Uterus (tissue), 3 donors: ENCODE measurements at regions not wholly inside any gene's neighbourhood (a gene's known extent, or its start where the extent isn't known, plus 50 kb on each side); places are given as distances from the start of the nearest gene placed in this dataset.

Experiments used
- DNase-seq, 2 donors: peaks; one replicate each; pipeline ENCODE4 v3.0.0-alpha.2; 2019 to 2020
- H3K27ac ChIP-seq, 2 donors: fragments of 200-600 bp; sonication (generic); 1 replicate in 1 of 2; 2 replicates in 1 of 2; pipeline ENCODE4 v1.5.1; 2016 to 2018
- H3K27me3 ChIP-seq, 2 donors: fragments of 200-600 bp; sonication (generic); one replicate each; pipeline ENCODE4 v1.5.1; 2018 to 2019; ENCODE audit warnings: control low read depth in 1 of 2
- H3K36me3 ChIP-seq, 2 donors: fragments of 200-600 bp; sonication (generic); one replicate each; pipeline ENCODE4 v1.5.1; 2019; ENCODE audit warnings: control low read depth in 1 of 2
- H3K4me1 ChIP-seq, 2 donors: fragments of 200-600 bp; sonication (generic); one replicate each; pipeline ENCODE4 v1.5.1; 2018 to 2019; ENCODE audit warnings: control low read depth in 1 of 2
- H3K4me3 ChIP-seq, 2 donors: fragments of 200-600 bp; sonication (generic); 1 replicate in 1 of 2; 2 replicates in 1 of 2; pipeline ENCODE4 v1.5.1; 2018 to 2019; ENCODE audit warnings: mild to moderate bottlenecking in 1 of 2
- H3K9me3 ChIP-seq, 2 donors: fragments of 200-600 bp; sonication (generic); one replicate each; pipeline ENCODE4 v1.5.1; 2019; ENCODE audit warnings: control low read depth in 1 of 2
- POLR2A ChIP-seq, 2 donors: fragments of 450-650 bp; IDR thresholded peaks; one replicate each; pipeline ENCODE4 v1.6.1; 2016; ENCODE audit warnings: antibody characterized with exemption in 2 of 2, mild to moderate bottlenecking in 1 of 2, moderate library complexity in 1 of 2
- intact Hi-C: fragments of 100-400 bp; cut with DNase I; formaldehyde crosslinking; loops from one replicate; pipeline ENCODE4 v1.15.1; 2023; ENCODE audit warnings: low total_unique reads
- TF ChIP-seq, protein P1 (sequence below), 4 experiments: fragments of 200-600 bp in 2 of 4; fragments of 450-650 bp in 2 of 4; sonication (generic) in 2 of 4; IDR thresholded peaks; one replicate each; pipeline ENCODE4 v1.5.1; 2016 to 2019; ENCODE audit warnings: antibody characterized with exemption in 4 of 4, mild to moderate bottlenecking in 2 of 4, moderate library complexity in 1 of 4
- donor health status: DM: yes; HTN: yes; CAD: no.

DNA sequence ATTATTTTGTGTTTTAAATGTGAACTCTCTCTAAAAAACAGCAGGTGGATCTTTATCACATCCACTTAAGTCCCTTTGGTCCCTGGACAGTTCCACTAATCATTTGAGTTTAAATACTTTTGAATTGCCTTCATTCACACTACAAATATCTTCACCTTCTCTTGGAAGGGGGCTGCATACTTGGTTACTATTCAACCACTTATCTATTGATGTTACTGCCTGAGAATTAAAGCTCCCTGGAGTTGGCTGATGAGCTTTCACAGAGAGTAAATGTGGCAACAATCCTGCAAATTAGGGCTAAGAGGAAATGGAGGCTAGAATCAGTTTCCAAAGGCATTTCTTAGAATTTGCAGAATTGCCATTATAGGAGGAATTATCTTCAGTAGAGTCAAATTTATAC lies 180.4 kb downstream of the ST8SIA4 start:
- no peak overlapping the region for H3K4me3 ChIP-seq
- no peak for TF ChIP-seq POLR2A (IDR thresholded peaks at IDR 0.05)
- TF ChIP-seq, protein P1, sequence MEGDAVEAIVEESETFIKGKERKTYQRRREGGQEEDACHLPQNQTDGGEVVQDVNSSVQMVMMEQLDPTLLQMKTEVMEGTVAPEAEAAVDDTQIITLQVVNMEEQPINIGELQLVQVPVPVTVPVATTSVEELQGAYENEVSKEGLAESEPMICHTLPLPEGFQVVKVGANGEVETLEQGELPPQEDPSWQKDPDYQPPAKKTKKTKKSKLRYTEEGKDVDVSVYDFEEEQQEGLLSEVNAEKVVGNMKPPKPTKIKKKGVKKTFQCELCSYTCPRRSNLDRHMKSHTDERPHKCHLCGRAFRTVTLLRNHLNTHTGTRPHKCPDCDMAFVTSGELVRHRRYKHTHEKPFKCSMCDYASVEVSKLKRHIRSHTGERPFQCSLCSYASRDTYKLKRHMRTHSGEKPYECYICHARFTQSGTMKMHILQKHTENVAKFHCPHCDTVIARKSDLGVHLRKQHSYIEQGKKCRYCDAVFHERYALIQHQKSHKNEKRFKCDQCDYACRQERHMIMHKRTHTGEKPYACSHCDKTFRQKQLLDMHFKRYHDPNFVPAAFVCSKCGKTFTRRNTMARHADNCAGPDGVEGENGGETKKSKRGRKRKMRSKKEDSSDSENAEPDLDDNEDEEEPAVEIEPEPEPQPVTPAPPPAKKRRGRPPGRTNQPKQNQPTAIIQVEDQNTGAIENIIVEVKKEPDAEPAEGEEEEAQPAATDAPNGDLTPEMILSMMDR (IDR thresholded peaks at IDR 0.05), result no peak
- intact Hi-C loops, result no loop called here

DNA sequence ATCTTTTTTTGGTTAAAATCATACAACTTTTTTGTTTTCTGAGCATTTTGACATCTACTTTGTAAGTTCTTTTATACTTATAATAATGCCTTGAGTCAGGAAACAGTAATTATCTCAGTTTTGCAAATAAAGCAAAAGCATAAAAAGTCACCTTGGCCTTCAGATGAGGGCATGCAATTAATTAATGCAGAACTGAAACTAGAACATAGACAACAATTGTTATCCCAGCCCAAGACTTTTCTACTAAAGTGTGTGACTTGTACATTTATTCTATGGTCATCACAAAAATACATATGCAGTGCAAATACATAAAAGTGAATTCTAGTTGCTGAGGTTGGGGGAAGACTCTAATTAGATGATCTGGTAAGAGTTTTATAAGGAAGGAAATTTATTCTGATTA lies 179.9 kb downstream of the ST8SIA4 start:
- no peaks in the 10 kb centered on the region for H3K27me3 ChIP-seq
- intact Hi-C loops, result no loop called here
- no peak for DNase-seq
- H3K4me3 ChIP-seq, result no peak overlapping the region
- H3K36me3 ChIP-seq, result no peaks in the 10 kb centered on the region
- no peaks in the 10 kb centered on the region for H3K9me3 ChIP-seq
- no peak for TF ChIP-seq POLR2A (IDR thresholded peaks at IDR 0.05)
- TF ChIP-seq, protein P1 (IDR thresholded peaks at IDR 0.05), result no peak
- no peaks in the 10 kb centered on the region for H3K4me1 ChIP-seq
- H3K27ac ChIP-seq, result no peak overlapping the region

More for the DNA sequence above, 180.4 kb downstream of the ST8SIA4 start:
- Histone ChIP-seq H3K9me3 (no peaks in the 10 kb centered on the region), H3K4me1 (no peaks in the 10 kb centered on the region), H3K27ac (no peak overlapping the region), H3K36me3 (no peaks in the 10 kb centered on the region), H3K27me3 (no peaks in the 10 kb centered on the region)
- no peak for DNase-seq

DNA sequence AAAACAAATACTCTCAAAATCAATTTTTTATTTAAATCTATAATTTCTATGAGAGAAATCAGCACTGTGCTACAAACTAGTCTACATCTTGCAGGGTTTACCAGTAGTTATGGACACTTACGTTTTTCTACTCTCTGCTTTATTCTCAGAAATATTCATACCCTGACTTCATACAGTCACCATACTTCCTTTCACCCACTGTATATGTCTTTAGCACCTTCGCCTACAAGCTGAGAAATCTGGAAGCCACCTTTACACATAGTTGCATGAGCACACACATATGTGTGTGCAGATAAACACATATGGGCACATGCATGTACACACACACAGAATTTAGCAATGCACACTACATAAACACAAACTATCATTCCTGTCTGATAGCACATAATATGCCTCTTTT lies 177.0 kb downstream of the ST8SIA4 start:
- Histone ChIP-seq H3K4me3 (no peak overlapping the region), H3K27ac (no peak overlapping the region), H3K36me3 (no peaks in the 10 kb centered on the region), H3K27me3 (no peaks in the 10 kb centered on the region), H3K4me1 (no peaks in the 10 kb centered on the region), H3K9me3 (no peaks in the 10 kb centered on the region)
- TF ChIP-seq, protein P1 (IDR thresholded peaks at IDR 0.05), result no peak
- no peak for TF ChIP-seq POLR2A (IDR thresholded peaks at IDR 0.05)
- no peak for DNase-seq
- intact Hi-C loops, result no loop called here

DNA sequence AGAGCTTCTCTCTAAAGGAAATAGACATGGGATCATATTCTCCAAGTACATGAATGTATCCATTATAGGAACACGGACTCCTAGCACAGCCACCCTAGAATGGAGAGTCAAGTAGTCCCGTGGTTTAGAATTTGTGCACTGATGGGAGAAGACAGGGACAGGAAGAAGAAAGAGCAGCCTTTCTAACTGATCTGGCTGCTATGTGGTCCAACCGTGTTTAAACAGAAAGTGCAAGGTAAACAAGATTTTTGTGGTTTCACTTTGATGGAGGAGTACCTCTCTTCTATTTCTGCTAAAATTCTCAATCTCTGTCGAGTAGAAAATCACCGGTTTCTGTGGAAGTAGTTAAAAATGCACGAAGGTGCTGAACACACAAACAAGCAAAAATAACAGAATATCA lies 171.3 kb downstream of the ST8SIA4 start:
- Histone ChIP-seq H3K4me1 (no peaks in the 10 kb centered on the region), H3K27me3 (no peaks in the 10 kb centered on the region), H3K4me3 (no peak overlapping the region), H3K36me3 (no peaks in the 10 kb centered on the region), H3K27ac (no peak overlapping the region), H3K9me3 (no peaks in the 10 kb centered on the region)
- intact Hi-C loops, result no loop called here
- no peak for DNase-seq
- no peak for TF ChIP-seq POLR2A (IDR thresholded peaks at IDR 0.05)
- TF ChIP-seq, protein P1 (IDR thresholded peaks at IDR 0.05), result no peak

DNA sequence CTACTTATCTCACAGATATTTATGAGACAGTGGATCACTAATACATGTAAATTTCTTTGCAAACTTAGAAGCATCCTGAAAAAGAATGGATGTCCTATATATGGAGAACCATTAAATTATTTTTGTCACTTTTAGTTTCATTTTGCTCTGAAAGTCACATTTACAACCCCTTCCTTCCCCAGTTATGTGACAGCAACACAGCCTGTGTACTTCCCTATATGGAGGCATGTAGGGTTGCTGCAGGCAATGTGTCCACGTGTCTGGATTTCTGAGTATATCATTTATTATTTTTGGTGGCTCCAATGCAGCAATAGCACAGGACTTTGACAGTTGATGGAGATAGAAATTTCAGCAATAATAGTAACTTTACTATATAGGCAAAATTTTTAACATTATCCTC lies 156.4 kb downstream of the ST8SIA4 start:
- TF ChIP-seq POLR2A (IDR thresholded peaks at IDR 0.05), result no peak
- TF ChIP-seq, protein P1 (IDR thresholded peaks at IDR 0.05), result no peak
- no peaks in the 10 kb centered on the region for H3K4me1 ChIP-seq
- no peak overlapping the region for H3K4me3 ChIP-seq
- H3K36me3 ChIP-seq, result no peaks in the 10 kb centered on the region
- H3K27me3 ChIP-seq, result no peaks in the 10 kb centered on the region
- no peak overlapping the region for H3K27ac ChIP-seq
- DNase-seq, result no peak
- H3K9me3 ChIP-seq, result no peaks in the 10 kb centered on the region
- intact Hi-C loops, result no loop called here
